LNCaP clone FGC (cell line): ENCODE measurements at regions not wholly inside any gene's neighbourhood (a gene's known extent, or its start where the extent isn't known, plus 50 kb on each side); places are given as distances from the start of the nearest gene placed in this dataset.

ENCODE experiments used
- DNase-seq: peaks from one replicate; pipeline ENCODE4 v3.0.0-alpha.2; 2011; ENCODE audit warnings: low read depth
- H3K4me3 ChIP-seq: 2 replicates; pipeline ENCODE4 v1.5.1; 2011; ENCODE audit warnings: mild to moderate bottlenecking, low read depth, low read length, control low read depth
- TF ChIP-seq, protein P1 (sequence below): IDR thresholded peaks from 2 replicates; pipeline ENCODE4 v1.5.1; 2012; ENCODE audit warnings: mild to moderate bottlenecking; ENCODE audit not compliant: control insufficient read depth, insufficient read depth; ENCODE audit errors: extremely low read depth

DNA sequence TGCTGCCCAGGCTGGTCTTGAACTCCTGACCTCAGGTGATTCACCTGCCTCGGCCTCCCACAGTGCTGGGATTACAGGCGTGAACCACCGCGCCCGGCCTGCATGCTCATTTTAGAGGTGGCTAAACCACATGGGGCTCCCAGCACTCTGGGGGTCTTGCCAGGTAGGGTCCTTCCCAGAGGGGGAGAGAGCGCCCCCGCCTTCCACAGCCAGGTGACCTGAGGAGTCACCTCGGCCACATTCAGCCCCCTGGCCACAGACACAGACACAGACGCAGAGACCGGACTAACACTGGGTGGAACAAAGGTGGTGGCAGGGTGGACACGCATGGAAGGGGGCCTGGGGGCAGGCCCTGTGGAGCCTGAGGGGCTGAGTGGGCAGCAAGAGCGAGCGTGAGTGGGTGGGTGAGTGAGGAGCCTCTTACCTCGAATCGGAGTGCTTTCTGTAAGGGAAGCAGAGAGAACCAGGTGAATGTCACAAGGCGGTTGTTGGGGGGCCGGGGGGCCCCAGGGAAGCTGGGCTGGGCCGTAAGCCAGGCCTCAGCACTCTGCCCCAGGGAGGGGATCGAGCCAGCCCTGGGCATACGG lies 80.1 kb downstream of the PTPRS start:
- TF ChIP-seq, protein P1, sequence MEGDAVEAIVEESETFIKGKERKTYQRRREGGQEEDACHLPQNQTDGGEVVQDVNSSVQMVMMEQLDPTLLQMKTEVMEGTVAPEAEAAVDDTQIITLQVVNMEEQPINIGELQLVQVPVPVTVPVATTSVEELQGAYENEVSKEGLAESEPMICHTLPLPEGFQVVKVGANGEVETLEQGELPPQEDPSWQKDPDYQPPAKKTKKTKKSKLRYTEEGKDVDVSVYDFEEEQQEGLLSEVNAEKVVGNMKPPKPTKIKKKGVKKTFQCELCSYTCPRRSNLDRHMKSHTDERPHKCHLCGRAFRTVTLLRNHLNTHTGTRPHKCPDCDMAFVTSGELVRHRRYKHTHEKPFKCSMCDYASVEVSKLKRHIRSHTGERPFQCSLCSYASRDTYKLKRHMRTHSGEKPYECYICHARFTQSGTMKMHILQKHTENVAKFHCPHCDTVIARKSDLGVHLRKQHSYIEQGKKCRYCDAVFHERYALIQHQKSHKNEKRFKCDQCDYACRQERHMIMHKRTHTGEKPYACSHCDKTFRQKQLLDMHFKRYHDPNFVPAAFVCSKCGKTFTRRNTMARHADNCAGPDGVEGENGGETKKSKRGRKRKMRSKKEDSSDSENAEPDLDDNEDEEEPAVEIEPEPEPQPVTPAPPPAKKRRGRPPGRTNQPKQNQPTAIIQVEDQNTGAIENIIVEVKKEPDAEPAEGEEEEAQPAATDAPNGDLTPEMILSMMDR: no peak
- no peak for DNase-seq
- no peak overlapping the region for H3K4me3 ChIP-seq

DNA sequence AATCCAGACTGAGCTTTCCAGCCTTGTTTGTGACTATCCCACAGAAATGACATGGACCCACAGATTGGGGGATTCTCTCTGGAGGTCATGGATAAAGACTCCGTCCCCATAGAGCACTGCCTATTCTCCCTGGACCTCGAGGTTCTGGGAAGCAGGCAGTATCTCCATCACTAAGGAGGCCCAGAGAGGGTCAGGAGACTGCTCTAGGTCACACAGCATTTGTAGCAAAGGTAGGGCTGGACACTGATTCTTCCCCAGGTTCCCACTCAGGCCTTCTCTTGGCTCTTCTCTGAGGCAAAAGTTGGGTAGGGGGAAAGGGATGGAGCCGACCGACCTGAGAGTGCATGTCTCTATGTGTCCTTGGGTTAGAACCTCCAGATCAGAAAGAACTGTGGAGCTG lies 80.9 kb downstream of the PTPRS start:
- DNase-seq: no peak
- TF ChIP-seq, protein P1: no peak
- H3K4me3 ChIP-seq: no peak overlapping the region

DNA sequence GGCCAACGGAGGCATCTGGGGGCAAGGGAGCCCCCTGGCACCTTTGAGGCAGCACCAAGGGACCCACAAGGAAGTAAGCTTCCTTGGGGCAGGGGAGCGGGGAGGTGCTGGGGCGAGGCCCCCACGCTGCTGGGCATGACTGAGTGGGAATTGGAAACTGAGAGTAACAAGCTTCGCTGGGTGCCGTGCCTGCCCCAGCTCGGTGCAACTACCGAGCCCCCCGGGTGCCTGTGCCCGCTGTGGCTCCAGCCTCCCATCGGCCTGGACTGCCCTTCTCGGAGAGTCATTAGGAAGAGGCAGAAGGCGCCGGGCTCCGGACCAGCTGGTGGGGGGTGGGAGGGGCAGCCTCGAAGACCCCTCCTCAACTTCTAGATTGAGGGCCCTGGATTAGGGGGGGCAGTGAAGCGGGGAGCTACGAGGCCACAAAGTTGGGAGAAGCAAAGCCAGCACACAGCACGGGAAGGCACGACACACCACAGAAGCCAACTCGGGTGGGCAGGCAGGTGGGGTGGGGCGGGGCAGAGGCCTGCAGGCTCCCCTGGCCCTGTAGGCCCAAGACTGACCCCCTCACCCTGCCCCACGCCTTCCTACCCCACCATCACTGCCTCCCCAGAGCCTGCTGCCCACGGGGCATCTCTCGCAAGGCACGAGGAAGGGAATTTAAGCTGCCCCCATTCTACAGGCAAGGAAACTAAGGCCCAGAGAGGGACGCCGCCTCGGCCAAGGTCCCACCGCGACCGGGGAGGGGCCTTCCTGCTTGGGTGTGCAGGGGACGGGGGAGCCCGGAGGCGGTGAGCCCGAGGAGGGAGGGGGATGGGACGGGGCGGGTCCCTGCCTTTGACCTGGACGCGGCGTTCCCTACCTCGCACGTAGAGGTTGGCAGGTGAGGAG lies 83.2 kb downstream of the PTPRS start:
- no peak for DNase-seq
- H3K4me3 ChIP-seq: no peak overlapping the region
- TF ChIP-seq, protein P1: no peak

DNA sequence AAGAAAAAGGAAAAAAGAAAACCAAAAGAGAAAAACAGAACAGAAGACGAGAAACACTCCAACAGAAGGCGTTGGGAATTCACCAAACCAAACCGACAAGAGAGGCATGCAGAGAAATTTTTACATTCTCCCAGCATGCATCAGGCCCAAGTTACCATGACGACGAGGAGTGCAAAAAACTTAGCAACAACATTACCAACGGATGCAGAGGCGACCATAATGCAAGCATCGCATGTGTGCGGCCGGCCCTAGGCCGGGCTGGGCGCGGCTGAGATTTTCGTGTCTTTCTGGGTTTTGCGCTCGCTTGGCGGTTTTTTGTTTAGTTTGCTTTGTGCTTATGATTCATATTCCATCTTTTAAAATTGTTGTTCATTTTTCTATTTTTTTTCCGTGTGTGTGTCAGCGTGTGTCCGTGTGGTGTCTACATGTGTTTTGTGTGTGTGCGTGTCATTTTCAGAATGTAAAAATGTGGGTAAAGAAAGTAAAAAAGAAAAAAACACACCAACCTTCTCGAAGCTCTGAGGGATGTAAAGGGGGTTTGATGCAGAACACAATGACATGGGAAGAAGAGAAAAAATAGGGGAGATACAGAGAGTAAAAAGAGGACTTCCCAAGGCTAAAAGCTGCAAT lies 84.9 kb downstream of the PTPRS start:
- DNase-seq: no peak
- TF ChIP-seq, protein P1: no peak
- no peak overlapping the region for H3K4me3 ChIP-seq

GRCh38 chr19:5254944-5255343 lies 85.7 kb downstream of the PTPRS start:
- no peak overlapping the region for H3K4me3 ChIP-seq

GRCh38 chr19:5254543-5254942 lies 86.1 kb downstream of the PTPRS start:
- no peak for DNase-seq
- TF ChIP-seq, protein P1: no peak

More at GRCh38 chr19:5254944-5255343, 85.7 kb downstream of the PTPRS start:
- TF ChIP-seq, protein P1: no peak
- no peak for DNase-seq

More at GRCh38 chr19:5254543-5254942, 86.1 kb downstream of the PTPRS start:
- H3K4me3 ChIP-seq: no peak overlapping the region
